ENCODE measurements at regions not wholly inside any gene's neighbourhood (a gene's known extent, or its start where the extent isn't known, plus 50 kb on each side); places are given as distances from the start of the nearest gene placed in this dataset.
"Not testable (repeated sequence)": the region's sequence is repeated elsewhere in the genome, so short reads cannot be mapped to it uniquely, and the experiment has no call there.

GRCh38 chr7:85392326-85392725 is 205.5 kb upstream of the SEMA3D start:
- DNase-seq (ENCODE audit: low read depth in 4 of 4, low spot score in 3 of 4), result no peak

GRCh38 chr7:85386460-85386859 is 199.6 kb upstream of the SEMA3D start:
- DNase-seq (ENCODE audit: low read depth in 4 of 4, low spot score in 3 of 4), result no peak

GRCh38 chr7:85384392-85384791 is 197.5 kb upstream of the SEMA3D start:
- no peak for DNase-seq (ENCODE audit: low read depth in 4 of 4, low spot score in 3 of 4)

GRCh38 chr7:85381212-85381611 is 194.4 kb upstream of the SEMA3D start:
- no peak for DNase-seq (ENCODE audit: low read depth in 4 of 4, low spot score in 3 of 4)

- no peak for DNase-seq (ENCODE audit: low read depth in 4 of 4, low spot score in 3 of 4)
Measured at GRCh38 chr7:85376589-85376988, 189.7 kb upstream of the SEMA3D start.

GRCh38 chr7:85356916-85357315 is 170.1 kb upstream of the SEMA3D start:
- DNase-seq (ENCODE audit: low read depth in 4 of 4, low spot score in 3 of 4), result no peak

- no peak for DNase-seq (ENCODE audit: low read depth in 4 of 4, low spot score in 3 of 4)
Measured at GRCh38 chr7:85343484-85343883, 156.6 kb upstream of the SEMA3D start.

GRCh38 chr7:85342781-85343180 is 155.9 kb upstream of the SEMA3D start:
- no peak for DNase-seq (ENCODE audit: low read depth in 4 of 4, low spot score in 3 of 4)

- no peak for DNase-seq (ENCODE audit: low read depth in 4 of 4, low spot score in 3 of 4)
Measured at GRCh38 chr7:85341973-85342372, 155.1 kb upstream of the SEMA3D start.

- no peak for DNase-seq (ENCODE audit: low read depth in 4 of 4, low spot score in 3 of 4)
Measured at GRCh38 chr7:85341121-85341520, 154.3 kb upstream of the SEMA3D start.

GRCh38 chr7:85336086-85336485 is 149.2 kb upstream of the SEMA3D start:
- no peak for DNase-seq (ENCODE audit: low read depth in 4 of 4, low spot score in 3 of 4)

- DNase-seq (ENCODE audit: low read depth in 4 of 4, low spot score in 3 of 4), result not testable (repeated sequence)
Measured at GRCh38 chr7:85335113-85335512, 148.3 kb upstream of the SEMA3D start.

- no peak for DNase-seq (ENCODE audit: low read depth in 4 of 4, low spot score in 3 of 4)
Measured at GRCh38 chr7:85328456-85328998, 141.7 kb upstream of the SEMA3D start.

- no peak for DNase-seq (ENCODE audit: low read depth in 4 of 4, low spot score in 3 of 4)
Measured at GRCh38 chr7:85324145-85324799, 137.4 kb upstream of the SEMA3D start.

GRCh38 chr7:85322252-85322651 is 135.4 kb upstream of the SEMA3D start:
- DNase-seq (ENCODE audit: low read depth in 4 of 4, low spot score in 3 of 4), result no peak

- no peak for DNase-seq (ENCODE audit: low read depth in 4 of 4, low spot score in 3 of 4)
Measured at GRCh38 chr7:85320699-85321476, 134.0 kb upstream of the SEMA3D start.

GRCh38 chr7:85316489-85316888 is 129.6 kb upstream of the SEMA3D start:
- DNase-seq (ENCODE audit: low read depth in 4 of 4, low spot score in 3 of 4), result no peak

GRCh38 chr7:85310301-85310700 is 123.4 kb upstream of the SEMA3D start:
- no peak for DNase-seq (ENCODE audit: low read depth in 4 of 4, low spot score in 3 of 4)

- no peak for DNase-seq (ENCODE audit: low read depth in 4 of 4, low spot score in 3 of 4)
Measured at GRCh38 chr7:85306115-85306514, 119.3 kb upstream of the SEMA3D start.

- DNase-seq (ENCODE audit: low read depth in 4 of 4, low spot score in 3 of 4), result no peak
Measured at GRCh38 chr7:85294176-85294575, 107.3 kb upstream of the SEMA3D start.

- no peak for DNase-seq (ENCODE audit: low read depth in 4 of 4, low spot score in 3 of 4)
Measured at GRCh38 chr7:85292908-85293576, 106.2 kb upstream of the SEMA3D start.

GRCh38 chr7:85290269-85290668 is 103.4 kb upstream of the SEMA3D start:
- DNase-seq (ENCODE audit: low read depth in 4 of 4, low spot score in 3 of 4), result no peak

Measured in left renal pelvis (tissue), 4 donors.